ENCODE measurements at regions not wholly inside any gene's neighbourhood (a gene's known extent, or its start where the extent isn't known, plus 50 kb on each side); places are given as distances from the start of the nearest gene placed in this dataset.

DNA sequence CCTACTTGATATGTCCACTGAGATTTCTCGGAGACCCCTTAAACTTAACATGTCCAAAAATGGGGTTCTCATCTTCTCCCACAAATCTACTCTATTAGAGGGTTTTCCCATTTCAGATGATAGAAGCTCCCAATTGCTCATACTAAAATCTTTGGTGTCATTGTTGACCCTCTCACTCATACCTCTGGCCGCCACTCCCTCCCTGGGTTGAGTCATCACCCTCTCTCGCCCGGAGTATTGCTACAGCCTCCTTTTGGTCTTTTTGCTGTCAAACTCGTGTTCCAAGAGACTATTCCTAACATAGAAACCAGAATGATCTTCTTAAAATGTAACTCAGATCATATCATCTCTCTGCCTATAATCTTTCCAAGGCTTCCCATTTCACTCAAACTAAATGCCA lies 91.0 kb upstream of the GNAQ start:
- DNase-seq (ENCODE audit: low read depth, low spot score) = no peak

DNA sequence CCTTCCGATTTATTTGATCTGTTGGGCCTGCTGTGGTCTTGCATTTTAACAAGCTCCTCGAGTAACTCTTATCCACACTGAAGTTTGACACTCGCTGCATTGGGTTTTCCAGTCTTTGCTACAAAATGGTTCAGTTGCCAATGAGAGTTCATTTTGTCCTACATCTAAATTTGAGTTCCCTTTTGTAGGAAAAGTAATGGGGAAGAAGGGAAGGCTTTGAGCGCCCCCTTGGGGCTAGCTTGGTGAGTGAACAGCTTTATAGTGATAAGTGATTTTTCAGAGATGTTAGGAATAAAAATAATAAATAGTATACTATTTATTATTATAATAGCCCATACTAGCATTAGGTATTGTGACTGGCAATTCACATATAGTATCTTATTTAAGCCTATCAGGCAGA lies 89.9 kb upstream of the GNAQ start:
- H3K36me3 ChIP-seq (ENCODE audit: insufficient read depth, insufficient read length, low read length) = no peaks in the 10 kb centered on the region
- no peak for TF ChIP-seq YY1 (IDR thresholded peaks at IDR 0.05; ENCODE audit: insufficient read depth, insufficient read length)
- TF ChIP-seq ZNF274 (IDR thresholded peaks at IDR 0.05; ENCODE audit: low read depth, low read length) = no peak
- TF ChIP-seq SUZ12 (IDR thresholded peaks at IDR 0.05; ENCODE audit: extremely low read depth, insufficient read depth, insufficient read length) = no peak
- H3K4me1 ChIP-seq (ENCODE audit: insufficient read depth, insufficient read length) = no peaks in the 10 kb centered on the region
- no peaks in the 10 kb centered on the region for H3K9me3 ChIP-seq (ENCODE audit: insufficient read depth, low read length)
- no peak overlapping the region for H3K4me3 ChIP-seq (ENCODE audit: insufficient read length, low read depth)
- no peaks in the 10 kb centered on the region for H3K27me3 ChIP-seq (ENCODE audit: insufficient read depth, insufficient read length)
- DNase-seq (ENCODE audit: low read depth, low spot score) = peak; percentile 30
- no peak overlapping the region for H3K9ac ChIP-seq (ENCODE audit: insufficient read length, low read depth)

More for the DNA sequence above, 91.0 kb upstream of the GNAQ start:
- no peaks in the 10 kb centered on the region for H3K4me1 ChIP-seq (ENCODE audit: insufficient read depth, insufficient read length)
- no peak overlapping the region for H3K9ac ChIP-seq (ENCODE audit: insufficient read length, low read depth)
- H3K36me3 ChIP-seq (ENCODE audit: insufficient read depth, insufficient read length, low read length) = no peaks in the 10 kb centered on the region
- H3K9me3 ChIP-seq (ENCODE audit: insufficient read depth, low read length) = no peaks in the 10 kb centered on the region
- no peaks in the 10 kb centered on the region for H3K27me3 ChIP-seq (ENCODE audit: insufficient read depth, insufficient read length)
- H3K4me3 ChIP-seq (ENCODE audit: insufficient read length, low read depth) = no peak overlapping the region
- TF ChIP-seq ZNF274 (IDR thresholded peaks at IDR 0.05; ENCODE audit: low read depth, low read length) (no peak), YY1 (IDR thresholded peaks at IDR 0.05; ENCODE audit: insufficient read depth, insufficient read length) (no peak), SUZ12 (IDR thresholded peaks at IDR 0.05; ENCODE audit: extremely low read depth, insufficient read depth, insufficient read length) (no peak)

DNA sequence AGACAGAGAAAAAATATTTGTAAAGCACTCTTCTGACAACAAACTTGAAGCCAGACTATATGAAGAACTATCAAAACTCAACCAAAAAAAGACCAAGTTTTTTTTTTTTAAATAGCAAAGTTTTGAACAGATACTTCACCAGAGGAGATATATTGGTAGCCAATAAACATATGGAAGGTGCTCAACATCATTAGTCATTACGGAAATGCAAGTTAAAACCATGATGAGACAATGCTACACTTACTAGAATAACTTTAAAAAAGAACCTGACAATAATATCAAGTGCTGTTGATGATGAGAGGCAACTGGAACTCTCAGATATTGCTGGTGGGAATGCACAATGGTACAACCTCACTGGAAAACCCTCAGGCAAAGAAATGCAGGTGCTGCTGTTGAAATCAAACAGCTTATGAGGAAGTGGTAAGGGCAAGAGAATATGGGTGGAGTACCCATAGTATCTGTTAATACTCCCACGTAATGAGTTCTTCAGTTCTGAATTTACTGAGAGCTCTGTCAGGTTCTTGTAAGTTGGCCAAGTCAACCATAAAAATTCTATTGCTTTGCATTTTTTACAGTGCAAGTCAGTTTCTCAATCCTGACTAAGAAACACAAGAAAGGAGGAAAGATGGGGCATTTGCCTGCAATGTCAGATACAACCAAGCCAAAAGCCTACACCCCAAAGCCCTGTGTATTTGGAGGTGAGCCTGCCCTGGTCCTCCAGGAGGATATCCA lies 87.3 kb upstream of the GNAQ start:
- no peak overlapping the region for H3K4me3 ChIP-seq (ENCODE audit: insufficient read length, low read depth)
- no peak overlapping the region for H3K9ac ChIP-seq (ENCODE audit: insufficient read length, low read depth)
- no peaks in the 10 kb centered on the region for H3K36me3 ChIP-seq (ENCODE audit: insufficient read depth, insufficient read length, low read length)
- H3K27me3 ChIP-seq (ENCODE audit: insufficient read depth, insufficient read length) = no peaks in the 10 kb centered on the region
- no peaks in the 10 kb centered on the region for H3K9me3 ChIP-seq (ENCODE audit: insufficient read depth, low read length)
- TF ChIP-seq YY1 (IDR thresholded peaks at IDR 0.05; ENCODE audit: insufficient read depth, insufficient read length) (no peak), SUZ12 (IDR thresholded peaks at IDR 0.05; ENCODE audit: extremely low read depth, insufficient read depth, insufficient read length) (no peak), ZNF274 (IDR thresholded peaks at IDR 0.05; ENCODE audit: low read depth, low read length) (no peak)
- DNase-seq (ENCODE audit: low read depth, low spot score) = no peak
- no peaks in the 10 kb centered on the region for H3K4me1 ChIP-seq (ENCODE audit: insufficient read depth, insufficient read length)

DNA sequence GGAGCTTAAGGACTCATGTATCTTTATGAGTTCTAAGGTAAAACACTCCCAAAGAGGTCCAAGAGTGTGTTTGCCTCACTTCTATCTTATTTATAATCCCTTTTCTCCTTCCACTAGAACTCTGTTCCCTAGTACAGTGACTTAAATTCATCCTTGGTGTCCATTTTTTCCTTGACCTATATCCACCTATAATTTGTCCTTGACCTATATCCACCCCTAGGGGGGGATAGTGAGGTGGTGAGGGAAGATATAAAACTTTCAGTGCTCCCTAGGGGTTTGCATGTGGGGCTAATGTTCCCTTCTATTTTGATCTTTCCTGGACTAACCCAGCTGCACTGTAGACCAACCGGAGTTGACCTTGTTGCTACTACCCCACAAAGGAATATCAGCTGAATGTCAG lies 83.5 kb upstream of the GNAQ start:
- TF ChIP-seq SUZ12 (IDR thresholded peaks at IDR 0.05; ENCODE audit: extremely low read depth, insufficient read depth, insufficient read length) (no peak), ZNF274 (IDR thresholded peaks at IDR 0.05; ENCODE audit: low read depth, low read length) (no peak), YY1 (IDR thresholded peaks at IDR 0.05; ENCODE audit: insufficient read depth, insufficient read length) (no peak)
- Histone ChIP-seq H3K9me3 (ENCODE audit: insufficient read depth, low read length) (no peaks in the 10 kb centered on the region), H3K36me3 (ENCODE audit: insufficient read depth, insufficient read length, low read length) (no peaks in the 10 kb centered on the region), H3K4me3 (ENCODE audit: insufficient read length, low read depth) (no peak overlapping the region), H3K27me3 (ENCODE audit: insufficient read depth, insufficient read length) (no peaks in the 10 kb centered on the region), H3K4me1 (ENCODE audit: insufficient read depth, insufficient read length) (no peaks in the 10 kb centered on the region), H3K9ac (ENCODE audit: insufficient read length, low read depth) (no peak overlapping the region)
- DNase-seq (ENCODE audit: low read depth, low spot score) = peak; percentile 39

DNA sequence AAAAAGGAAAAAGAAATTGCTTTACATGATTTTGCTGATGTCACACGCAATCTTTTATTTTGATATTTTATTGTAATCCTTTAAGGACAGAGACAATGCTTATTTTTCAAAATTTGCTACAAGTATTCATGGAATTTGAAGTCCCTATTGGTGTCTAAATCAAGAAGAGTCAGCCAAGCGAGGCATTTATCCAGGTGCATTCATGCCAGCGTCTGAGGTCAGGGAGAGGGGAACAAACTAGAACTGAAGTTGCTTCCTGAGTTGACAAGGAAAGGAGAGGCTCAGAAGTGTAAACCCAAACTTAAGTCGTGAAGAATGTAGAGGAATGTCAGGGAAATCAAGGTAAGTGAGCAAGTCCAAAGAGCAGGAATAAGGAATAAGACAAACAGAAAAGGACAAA lies 83.0 kb upstream of the GNAQ start:
- no peak for TF ChIP-seq YY1 (IDR thresholded peaks at IDR 0.05; ENCODE audit: insufficient read depth, insufficient read length)
- no peak for TF ChIP-seq SUZ12 (IDR thresholded peaks at IDR 0.05; ENCODE audit: extremely low read depth, insufficient read depth, insufficient read length)
- no peak for TF ChIP-seq ZNF274 (IDR thresholded peaks at IDR 0.05; ENCODE audit: low read depth, low read length)
- H3K4me3 ChIP-seq (ENCODE audit: insufficient read length, low read depth) = no peak overlapping the region
- H3K4me1 ChIP-seq (ENCODE audit: insufficient read depth, insufficient read length) = no peaks in the 10 kb centered on the region
- H3K36me3 ChIP-seq (ENCODE audit: insufficient read depth, insufficient read length, low read length) = no peaks in the 10 kb centered on the region
- H3K9ac ChIP-seq (ENCODE audit: insufficient read length, low read depth) = no peak overlapping the region
- no peaks in the 10 kb centered on the region for H3K9me3 ChIP-seq (ENCODE audit: insufficient read depth, low read length)
- no peaks in the 10 kb centered on the region for H3K27me3 ChIP-seq (ENCODE audit: insufficient read depth, insufficient read length)
- DNase-seq (ENCODE audit: low read depth, low spot score) = no peak

DNA sequence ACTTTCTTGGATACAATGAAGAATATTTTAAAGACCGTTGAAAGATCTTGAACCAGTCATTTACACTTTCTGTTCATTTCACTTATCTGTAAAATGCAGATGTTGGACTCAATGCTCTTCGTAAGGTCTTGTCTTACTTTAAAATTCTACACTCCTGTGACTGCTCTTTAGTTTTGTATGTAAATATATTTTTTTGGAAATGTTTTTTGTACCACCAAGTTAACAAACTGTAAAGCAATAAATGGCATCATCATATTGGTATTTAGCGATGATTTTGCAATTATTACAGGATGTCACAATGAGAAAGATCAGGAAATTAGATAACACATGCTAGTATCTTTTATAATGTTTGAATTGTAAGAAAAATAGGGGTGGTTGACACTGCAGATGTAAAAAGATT lies 80.8 kb upstream of the GNAQ start:
- no peak for DNase-seq (ENCODE audit: low read depth, low spot score)
- H3K4me1 ChIP-seq (ENCODE audit: insufficient read depth, insufficient read length) = no peaks in the 10 kb centered on the region
- no peak overlapping the region for H3K4me3 ChIP-seq (ENCODE audit: insufficient read length, low read depth)
- no peaks in the 10 kb centered on the region for H3K36me3 ChIP-seq (ENCODE audit: insufficient read depth, insufficient read length, low read length)
- H3K9ac ChIP-seq (ENCODE audit: insufficient read length, low read depth) = no peak overlapping the region
- no peaks in the 10 kb centered on the region for H3K9me3 ChIP-seq (ENCODE audit: insufficient read depth, low read length)
- H3K27me3 ChIP-seq (ENCODE audit: insufficient read depth, insufficient read length) = no peaks in the 10 kb centered on the region
- TF ChIP-seq ZNF274 (IDR thresholded peaks at IDR 0.05; ENCODE audit: low read depth, low read length) (no peak), SUZ12 (IDR thresholded peaks at IDR 0.05; ENCODE audit: extremely low read depth, insufficient read depth, insufficient read length) (no peak), YY1 (IDR thresholded peaks at IDR 0.05; ENCODE audit: insufficient read depth, insufficient read length) (no peak)

DNA sequence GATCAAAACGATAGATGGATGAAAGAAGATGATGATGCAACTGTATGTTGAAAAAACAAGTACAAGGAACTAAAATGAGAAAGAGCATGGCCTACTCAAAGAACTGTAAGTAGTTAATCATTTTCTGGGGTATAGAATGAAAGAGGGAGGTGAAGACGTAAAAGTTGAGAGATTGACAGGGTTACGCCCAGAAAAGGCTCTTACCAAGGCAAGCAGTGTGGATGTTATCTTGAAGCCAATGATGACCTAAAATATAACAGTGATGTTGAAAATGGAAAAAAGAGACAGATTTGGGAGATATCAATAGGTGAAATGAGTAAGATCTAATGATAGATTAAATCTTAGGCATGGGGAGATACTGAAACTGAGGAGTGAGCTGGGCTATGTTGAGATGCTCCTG lies 80.4 kb upstream of the GNAQ start:
- H3K36me3 ChIP-seq (ENCODE audit: insufficient read depth, insufficient read length, low read length) = no peaks in the 10 kb centered on the region
- H3K4me1 ChIP-seq (ENCODE audit: insufficient read depth, insufficient read length) = no peaks in the 10 kb centered on the region
- no peak overlapping the region for H3K4me3 ChIP-seq (ENCODE audit: insufficient read length, low read depth)
- no peaks in the 10 kb centered on the region for H3K9me3 ChIP-seq (ENCODE audit: insufficient read depth, low read length)
- TF ChIP-seq ZNF274 (IDR thresholded peaks at IDR 0.05; ENCODE audit: low read depth, low read length) = no peak
- no peak for TF ChIP-seq YY1 (IDR thresholded peaks at IDR 0.05; ENCODE audit: insufficient read depth, insufficient read length)
- no peak for TF ChIP-seq SUZ12 (IDR thresholded peaks at IDR 0.05; ENCODE audit: extremely low read depth, insufficient read depth, insufficient read length)
- no peak overlapping the region for H3K9ac ChIP-seq (ENCODE audit: insufficient read length, low read depth)
- no peaks in the 10 kb centered on the region for H3K27me3 ChIP-seq (ENCODE audit: insufficient read depth, insufficient read length)
- DNase-seq (ENCODE audit: low read depth, low spot score) = no peak

Measured in NT2/D1 (cell line).